C4-2B (cell line): ENCODE measurements at regions not wholly inside any gene's neighbourhood (a gene's known extent, or its start where the extent isn't known, plus 50 kb on each side); places are given as distances from the start of the nearest gene placed in this dataset.

Experiments
- H3K27ac ChIP-seq: fragments of 450-650 bp; 2 replicates; pipeline ENCODE4 v1.5.1; 2017
- ZFX ChIP-seq: fragments of 450-650 bp; IDR thresholded peaks from 2 replicates; pipeline ENCODE4 v1.6.1; 2017
- TF ChIP-seq, protein P1 (sequence below): fragments of 450-650 bp; conservative IDR thresholded peaks from 2 replicates; pipeline ENCODE4 v1.5.1; 2017; ENCODE audit warnings: mild to moderate bottlenecking

DNA sequence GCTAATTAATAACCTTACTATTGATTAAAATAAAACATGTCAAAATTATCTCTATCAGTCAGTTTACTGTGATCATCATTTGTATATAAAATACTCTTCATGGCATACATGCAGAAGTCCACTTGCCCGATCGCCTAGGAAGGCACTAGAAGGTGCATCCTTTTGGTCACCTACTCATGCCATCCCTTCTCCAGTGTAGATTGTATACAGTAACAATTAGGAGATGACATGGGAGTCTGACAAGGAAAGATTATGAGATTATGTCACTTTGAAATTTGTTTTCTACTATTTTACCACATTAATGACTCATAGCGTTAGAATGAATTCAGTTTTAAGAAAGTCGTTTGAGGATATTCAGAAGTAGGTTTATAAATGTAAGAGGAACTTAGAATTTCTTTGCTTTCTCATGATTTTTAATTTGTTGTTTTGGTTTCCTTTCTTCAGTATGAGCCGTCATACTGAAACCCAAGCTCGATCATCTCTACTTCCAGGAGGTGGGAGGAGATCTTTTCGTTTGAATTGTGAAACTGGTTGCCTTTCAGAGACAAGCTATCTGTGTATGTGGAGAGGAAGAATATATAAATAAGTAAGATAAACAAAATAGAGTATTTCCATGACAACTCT lies 51.1 kb upstream of the UNC5C start:
- no peak for TF ChIP-seq ZFX
- TF ChIP-seq, protein P1, sequence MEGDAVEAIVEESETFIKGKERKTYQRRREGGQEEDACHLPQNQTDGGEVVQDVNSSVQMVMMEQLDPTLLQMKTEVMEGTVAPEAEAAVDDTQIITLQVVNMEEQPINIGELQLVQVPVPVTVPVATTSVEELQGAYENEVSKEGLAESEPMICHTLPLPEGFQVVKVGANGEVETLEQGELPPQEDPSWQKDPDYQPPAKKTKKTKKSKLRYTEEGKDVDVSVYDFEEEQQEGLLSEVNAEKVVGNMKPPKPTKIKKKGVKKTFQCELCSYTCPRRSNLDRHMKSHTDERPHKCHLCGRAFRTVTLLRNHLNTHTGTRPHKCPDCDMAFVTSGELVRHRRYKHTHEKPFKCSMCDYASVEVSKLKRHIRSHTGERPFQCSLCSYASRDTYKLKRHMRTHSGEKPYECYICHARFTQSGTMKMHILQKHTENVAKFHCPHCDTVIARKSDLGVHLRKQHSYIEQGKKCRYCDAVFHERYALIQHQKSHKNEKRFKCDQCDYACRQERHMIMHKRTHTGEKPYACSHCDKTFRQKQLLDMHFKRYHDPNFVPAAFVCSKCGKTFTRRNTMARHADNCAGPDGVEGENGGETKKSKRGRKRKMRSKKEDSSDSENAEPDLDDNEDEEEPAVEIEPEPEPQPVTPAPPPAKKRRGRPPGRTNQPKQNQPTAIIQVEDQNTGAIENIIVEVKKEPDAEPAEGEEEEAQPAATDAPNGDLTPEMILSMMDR: no peak
- no peak overlapping the region for H3K27ac ChIP-seq
